NCI-H187 treated with DMSO at 0.1 percent for 48 hours (cell line): ENCODE measurements at regions not wholly inside any gene's neighbourhood (a gene's known extent, or its start where the extent isn't known, plus 50 kb on each side); places are given as distances from the start of the nearest gene placed in this dataset.
"Not testable (repeated sequence)": the region's sequence is repeated elsewhere in the genome, so short reads cannot be mapped to it uniquely, and the experiment has no call there.

Experiments used
- DNase-seq: peaks from one replicate; lab custom pipeline; 2025; lab: John Stamatoyannopoulos, UW

GRCh38 chr20:53818457-53819177 is 225.0 kb upstream of the ZNF217 start:
- no peak for DNase-seq

GRCh38 chr20:53817513-53817912 is 223.9 kb upstream of the ZNF217 start:
- not testable (repeated sequence) for DNase-seq

GRCh38 chr20:53816872-53817398 is 223.3 kb upstream of the ZNF217 start:
- DNase-seq, result no peak

GRCh38 chr20:53815509-53815908 is 221.9 kb upstream of the ZNF217 start:
- no peak for DNase-seq

- no peak for DNase-seq
Observed at GRCh38 chr20:53814060-53814459, 220.4 kb upstream of the ZNF217 start.

- no peak for DNase-seq
Observed at GRCh38 chr20:53813636-53814035, 220.0 kb upstream of the ZNF217 start.

GRCh38 chr20:53811577-53811976 is 217.9 kb upstream of the ZNF217 start:
- no peak for DNase-seq

GRCh38 chr20:53810661-53811355 is 217.2 kb upstream of the ZNF217 start:
- DNase-seq, result no peak

GRCh38 chr20:53809728-53810365 is 216.2 kb upstream of the ZNF217 start:
- DNase-seq, result no peak

- DNase-seq, result no peak
Observed at GRCh38 chr20:53809217-53809616, 215.6 kb upstream of the ZNF217 start.

GRCh38 chr20:53808733-53809132 is 215.1 kb upstream of the ZNF217 start:
- no peak for DNase-seq

- DNase-seq, result not testable (repeated sequence)
Observed at GRCh38 chr20:53808302-53808701, 214.7 kb upstream of the ZNF217 start.

GRCh38 chr20:53806683-53807401 is 213.2 kb upstream of the ZNF217 start:
- DNase-seq, result no peak

GRCh38 chr20:53805895-53806384 is 212.3 kb upstream of the ZNF217 start:
- no peak for DNase-seq

- DNase-seq, result no peak
Observed at GRCh38 chr20:53804920-53805894, 211.6 kb upstream of the ZNF217 start.

- DNase-seq, result not testable (repeated sequence)
Observed at GRCh38 chr20:53804308-53804707, 210.7 kb upstream of the ZNF217 start.

- DNase-seq, result no peak
Observed at GRCh38 chr20:53803492-53804155, 210.0 kb upstream of the ZNF217 start.

GRCh38 chr20:53801609-53802370 is 208.2 kb upstream of the ZNF217 start:
- DNase-seq, result no peak

GRCh38 chr20:53800883-53801604 is 207.4 kb upstream of the ZNF217 start:
- no peak for DNase-seq
